Endothelial cell of umbilical vein (primary cell): ENCODE measurements at regions not wholly inside any gene's neighbourhood (a gene's known extent, or its start where the extent isn't known, plus 50 kb on each side); places are given as distances from the start of the nearest gene placed in this dataset.

Source experiments
- CTCF ChIP-seq, 2 donors: IDR thresholded peaks; 1 replicate in 1 of 2; 2 replicates in 1 of 2; pipeline ENCODE4 v1.5.1; 2011; ENCODE audit warnings: low read length in 2 of 2, mild to moderate bottlenecking in 2 of 2, moderate library complexity in 2 of 2, control low read depth in 1 of 2, inconsistent platforms in 1 of 2, low read depth in 1 of 2; ENCODE audit not compliant: insufficient read depth in 1 of 2; ENCODE audit errors: extremely low read depth in 1 of 2
- MYC ChIP-seq: IDR thresholded peaks from one replicate; pipeline ENCODE4 v1.6.1; 2011; ENCODE audit warnings: mild to moderate bottlenecking, low read depth, low read length
- POLR2A ChIP-seq: IDR thresholded peaks from 2 replicates; pipeline ENCODE4 v1.6.1; 2012; ENCODE audit warnings: low read depth, mild to moderate bottlenecking, control low read depth, low read length

GRCh38 chr13:109451726-109452125, 334.7 kb downstream of the IRS2 start:
- TF ChIP-seq CTCF (IDR thresholded peaks at IDR 0.05; ENCODE audit: extremely low read depth in 1 of 2, insufficient read depth in 1 of 2, low read depth in 1 of 2, low read length in 2 of 2) = no peak
- TF ChIP-seq POLR2A = no peak
- TF ChIP-seq MYC = no peak
